GM19455 (cell line): ENCODE measurements at regions not wholly inside any gene's neighbourhood (a gene's known extent, or its start where the extent isn't known, plus 50 kb on each side); places are given as distances from the start of the nearest gene placed in this dataset.
A peak's percentile ranks its signal among the peaks of the same experiment; 100 is the strongest.
"Not testable (repeated sequence)": the region's sequence is repeated elsewhere in the genome, so short reads cannot be mapped to it uniquely, and the experiment has no call there.

Experiments used
- ATAC-seq: cut with Tn5 transposase; IDR thresholded peaks from one replicate; pipeline ENCODE4 v1.9.1; 2021; ENCODE audit not compliant: unreplicated experiment

GRCh38 chr10:123375097-123375496 is 220.9 kb downstream of the BUB3 start:
- no peak for ATAC-seq

GRCh38 chr10:123375738-123376137 is 221.5 kb downstream of the BUB3 start:
- no peak for ATAC-seq

- ATAC-seq: no peak
Measured at GRCh38 chr10:123377883-123378282, 223.7 kb downstream of the BUB3 start.

DNA sequence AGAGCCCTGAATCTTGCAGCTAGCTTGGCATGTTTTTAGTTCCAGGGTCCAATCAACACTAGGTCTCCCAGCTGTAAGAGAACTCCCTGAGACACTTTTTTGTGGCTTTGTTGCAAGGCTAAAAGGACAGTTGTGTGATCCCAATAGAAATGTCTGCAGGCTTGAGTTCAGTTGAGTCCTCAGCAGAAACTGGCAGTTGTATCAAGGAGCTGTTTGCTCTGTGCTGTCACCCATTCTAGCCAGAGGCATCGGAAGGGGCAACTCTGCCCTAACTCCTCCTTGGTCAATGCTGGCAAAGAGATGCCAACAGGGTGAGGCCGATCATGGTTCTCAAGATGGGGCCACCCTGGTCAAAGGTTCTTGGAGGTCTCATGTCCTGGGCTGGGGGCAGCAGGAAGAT is 224.1 kb downstream of the BUB3 start:
- ATAC-seq: no peak

DNA sequence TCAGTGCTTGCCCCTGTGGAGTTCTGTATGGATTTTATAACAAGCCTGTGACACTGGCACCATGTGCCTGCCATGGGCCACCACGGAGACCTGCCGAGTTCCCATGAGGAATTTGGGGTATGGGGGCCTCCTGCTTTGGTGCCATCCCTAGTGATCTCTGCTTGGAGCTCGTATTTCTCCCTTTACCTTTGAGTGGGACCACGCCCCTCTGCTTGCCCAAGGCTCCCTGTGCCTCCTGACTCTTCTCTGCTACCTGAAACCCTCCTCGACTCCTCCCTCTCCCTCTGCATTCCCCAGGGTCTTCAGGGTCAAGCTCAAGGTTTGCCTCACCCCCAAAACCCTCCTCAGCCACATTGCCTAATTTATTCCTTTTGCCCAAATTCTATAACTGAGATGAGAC is 225.0 kb downstream of the BUB3 start:
- no peak for ATAC-seq

DNA sequence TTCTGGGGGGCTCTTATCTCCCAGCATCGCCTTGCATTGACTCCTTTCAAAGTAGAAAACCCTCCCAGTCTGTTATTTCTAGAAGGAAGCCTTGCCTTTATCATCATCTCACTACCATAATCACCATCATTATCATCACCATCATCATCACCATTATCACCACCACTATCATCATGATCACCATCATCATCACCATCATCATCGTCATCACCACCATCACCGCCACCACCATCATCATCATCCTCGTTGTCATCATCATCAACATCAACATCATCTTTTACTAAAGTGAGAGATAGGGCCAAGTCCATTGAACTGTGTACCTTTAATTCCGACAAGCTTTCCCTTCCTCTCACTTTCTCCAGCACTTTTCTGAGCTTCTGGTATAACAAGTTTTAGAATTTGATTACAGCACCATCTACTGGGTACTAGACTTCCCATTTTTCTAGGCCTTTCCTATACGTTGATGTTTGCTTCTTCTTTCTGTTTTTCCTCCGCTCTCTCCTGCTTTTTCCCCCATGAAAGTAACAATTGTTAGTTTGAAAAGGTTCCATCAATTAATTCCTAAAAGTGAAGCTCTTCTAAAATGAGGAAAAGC is 226.4 kb downstream of the BUB3 start:
- no peak for ATAC-seq

GRCh38 chr10:123381224-123381623 is 227.0 kb downstream of the BUB3 start:
- ATAC-seq: no peak

- ATAC-seq: no peak
Measured at GRCh38 chr10:123382491-123382890, 228.3 kb downstream of the BUB3 start.

GRCh38 chr10:123385508-123386080 is 231.4 kb downstream of the BUB3 start:
- ATAC-seq: no peak

GRCh38 chr10:123389520-123389919 is 235.3 kb downstream of the BUB3 start:
- ATAC-seq: no peak

- no peak for ATAC-seq
Measured at GRCh38 chr10:123390332-123390731, 236.1 kb downstream of the BUB3 start.

- no peak for ATAC-seq
Measured at GRCh38 chr10:123390874-123391273, 236.7 kb downstream of the BUB3 start.

DNA sequence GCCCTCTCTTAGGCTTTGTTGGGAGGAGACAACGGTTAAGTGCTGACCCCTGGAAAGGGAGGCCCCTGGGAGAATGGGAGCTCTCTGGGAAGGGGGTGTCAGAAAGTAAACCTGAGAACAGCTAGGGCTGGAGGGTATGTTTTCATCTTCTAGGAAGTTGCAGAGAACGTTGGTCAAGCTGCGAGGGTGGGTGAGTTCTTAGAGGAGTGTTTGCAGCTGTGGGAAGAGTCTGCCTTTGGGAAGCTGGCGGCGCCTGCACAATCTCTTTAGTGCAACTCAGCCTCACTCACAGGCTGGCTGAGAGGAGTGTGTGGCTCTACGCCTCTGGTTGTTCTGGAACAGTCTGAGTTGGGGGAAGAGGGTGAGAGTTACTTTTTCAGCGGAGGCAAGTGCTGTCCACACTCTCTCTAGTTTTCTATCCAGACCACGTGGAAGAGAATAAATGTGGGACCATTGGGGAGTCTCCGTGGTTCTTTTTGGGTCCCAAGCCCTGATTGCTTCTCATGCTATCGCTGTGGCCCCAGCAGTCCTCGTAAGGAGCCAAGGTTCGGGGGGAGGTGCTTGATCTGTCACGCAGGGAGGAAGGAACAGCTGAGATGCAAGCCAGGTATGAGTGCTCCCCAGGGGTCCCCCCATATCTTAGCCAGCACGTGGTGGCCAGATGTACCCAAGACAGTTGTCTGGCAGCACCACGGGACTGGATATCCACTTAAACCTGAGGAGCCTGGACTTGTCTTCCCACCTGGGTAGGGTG is 237.2 kb downstream of the BUB3 start:
- ATAC-seq: peak; percentile 25

- peak; percentile 94 for ATAC-seq
Measured at GRCh38 chr10:123392182-123392963, 238.2 kb downstream of the BUB3 start.

GRCh38 chr10:123393170-123393569 is 239.0 kb downstream of the BUB3 start:
- no peak for ATAC-seq

- ATAC-seq: no peak
Measured at GRCh38 chr10:123394382-123394781, 240.2 kb downstream of the BUB3 start.

DNA sequence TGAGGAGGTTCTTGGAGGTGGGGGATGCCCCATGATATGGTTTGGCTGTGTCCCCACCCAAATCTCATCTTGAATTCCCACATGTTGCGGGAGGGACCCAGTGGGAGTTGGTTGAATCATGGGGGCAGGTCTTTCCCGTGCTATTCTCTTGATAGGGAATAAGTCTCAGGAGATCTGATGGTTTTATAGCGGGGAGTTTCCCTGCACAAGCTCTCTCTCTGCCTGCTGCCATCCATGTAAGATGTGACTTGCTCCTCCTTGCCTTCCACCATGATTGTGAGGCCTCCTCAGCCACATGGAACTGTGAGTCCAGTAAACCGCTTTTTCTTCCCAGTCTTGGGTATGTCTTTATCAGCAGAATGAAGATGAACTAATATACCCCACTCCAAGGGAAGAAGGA is 241.0 kb downstream of the BUB3 start:
- not testable (repeated sequence) for ATAC-seq

- no peak for ATAC-seq
Measured at GRCh38 chr10:123395906-123396305, 241.7 kb downstream of the BUB3 start.

- peak; percentile 74 for ATAC-seq
Measured at GRCh38 chr10:123398180-123398591, 244.0 kb downstream of the BUB3 start.

DNA sequence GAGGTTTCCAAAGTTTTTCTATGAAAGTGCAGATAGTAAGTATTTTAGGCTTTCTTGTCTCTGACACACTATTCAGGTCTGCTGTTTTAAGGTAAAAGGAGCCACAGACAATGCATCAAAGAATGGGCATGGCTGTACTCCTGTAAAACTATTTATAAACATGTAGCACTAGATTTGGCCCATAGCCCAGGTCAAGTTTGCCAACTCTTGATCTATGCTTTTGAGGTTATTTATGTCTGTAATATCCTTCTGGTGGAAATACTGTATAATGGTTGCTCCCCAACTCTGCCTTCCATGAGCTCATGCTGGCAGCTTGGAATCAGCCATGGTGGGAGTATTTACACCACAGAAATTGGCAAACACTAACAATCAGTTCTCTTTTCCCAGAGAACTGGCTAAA is 244.6 kb downstream of the BUB3 start:
- no peak for ATAC-seq

- ATAC-seq: no peak
Measured at GRCh38 chr10:123399276-123399839, 245.2 kb downstream of the BUB3 start.
